HG03565 (cell line): ENCODE measurements at regions not wholly inside any gene's neighbourhood (a gene's known extent, or its start where the extent isn't known, plus 50 kb on each side); places are given as distances from the start of the nearest gene placed in this dataset.
"Not testable (repeated sequence)": the region's sequence is repeated elsewhere in the genome, so short reads cannot be mapped to it uniquely, and the experiment has no call there.

Source experiments
- ATAC-seq: cut with Tn5 transposase; IDR thresholded peaks from one replicate; pipeline ENCODE4 v1.9.1; 2021; ENCODE audit warnings: mild to moderate bottlenecking, moderate library complexity; ENCODE audit not compliant: unreplicated experiment

DNA sequence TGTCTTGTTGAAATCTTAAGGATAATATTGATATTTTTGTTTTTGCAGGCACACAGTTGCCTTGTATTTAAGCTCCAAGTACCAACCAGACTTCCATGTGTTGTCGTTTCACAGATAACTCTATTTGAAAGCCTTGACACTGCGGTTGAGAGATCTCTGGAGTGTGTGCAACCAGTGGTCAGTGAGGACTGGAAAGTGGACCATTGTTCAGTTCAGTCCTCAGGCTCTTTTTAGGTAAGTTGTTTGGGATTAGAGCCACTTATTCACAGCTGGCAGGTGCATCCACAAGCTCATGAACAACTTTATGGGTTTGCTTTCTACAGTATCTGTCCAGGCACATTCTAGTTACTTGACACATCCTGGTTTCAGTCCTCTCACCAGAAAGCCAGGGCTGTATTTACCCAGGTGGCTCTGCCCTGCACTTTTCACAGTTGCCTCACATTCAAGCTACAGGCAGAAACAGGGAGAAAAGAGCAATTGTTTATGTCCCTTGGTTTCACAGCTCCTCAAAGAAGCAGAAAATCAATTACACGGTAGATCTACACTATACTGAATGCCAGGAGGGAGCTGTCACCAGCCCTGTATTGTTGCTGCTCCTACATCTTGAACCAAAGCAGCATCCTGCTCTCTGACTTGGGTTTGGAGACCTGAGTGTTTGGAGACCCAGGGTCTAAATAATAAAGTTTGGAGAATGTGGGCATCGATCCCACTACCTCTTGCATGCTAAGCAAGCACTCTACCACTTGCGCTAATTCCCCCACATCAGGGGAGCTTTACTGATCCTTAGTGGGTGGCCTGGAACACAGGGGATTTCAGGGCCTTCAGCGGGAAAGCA is 543.3 kb downstream of the PRIM2 start:
- not testable (repeated sequence) for ATAC-seq

DNA sequence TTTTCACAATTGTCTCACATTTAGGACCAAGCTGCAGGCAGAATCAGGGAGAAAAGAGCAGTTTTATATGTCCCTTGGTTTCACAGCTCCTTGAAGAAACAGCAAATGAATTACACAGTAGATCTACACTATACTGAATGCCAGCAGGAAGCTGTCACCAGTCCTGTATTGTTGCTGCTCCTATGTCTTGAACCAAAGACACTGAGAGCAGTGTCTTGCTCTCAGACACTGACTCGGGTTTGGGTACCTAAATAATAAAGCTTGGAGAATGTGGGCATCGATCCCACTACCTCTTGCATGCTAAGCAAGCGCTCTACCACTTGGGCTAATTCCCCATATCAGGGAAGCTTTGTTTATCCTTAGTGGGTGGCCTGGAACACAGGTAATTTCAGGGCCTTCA is 552.7 kb downstream of the PRIM2 start:
- not testable (repeated sequence) for ATAC-seq

DNA sequence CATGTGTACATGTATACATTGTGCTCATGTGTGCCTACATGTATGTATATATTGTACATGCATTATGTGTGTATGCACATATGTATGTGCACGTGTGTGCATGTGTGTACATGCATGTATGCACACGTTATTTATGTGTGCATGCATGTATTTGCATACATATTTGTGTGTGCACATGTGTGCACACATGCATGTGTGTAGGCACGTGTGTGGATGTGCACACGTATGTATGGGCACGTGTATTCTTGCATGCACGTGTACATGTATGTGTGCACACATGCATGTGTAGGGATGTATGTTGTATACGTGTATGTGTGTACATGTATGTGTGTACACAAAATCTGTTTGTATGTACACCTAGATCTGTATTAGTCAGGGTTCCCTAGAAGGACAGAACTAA is 556.0 kb downstream of the PRIM2 start:
- not testable (repeated sequence) for ATAC-seq

DNA sequence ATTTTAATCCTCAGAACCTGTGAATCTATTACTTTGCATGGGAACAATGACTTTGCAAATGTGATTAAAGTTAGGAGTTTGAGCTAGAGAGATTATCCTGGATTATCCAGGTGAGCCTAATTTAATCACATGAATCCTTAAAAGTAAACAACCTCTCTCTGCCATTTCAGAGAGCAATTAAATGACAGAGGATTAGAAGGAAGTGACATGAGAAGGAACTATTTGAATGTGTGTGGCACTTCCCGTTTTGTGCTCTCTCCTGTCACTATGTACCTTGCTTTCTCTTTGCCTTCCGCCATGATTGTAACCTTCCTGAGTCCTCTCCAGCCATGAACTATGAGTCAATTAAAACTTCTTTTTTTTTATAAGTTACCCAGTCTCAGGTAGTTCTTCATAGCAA is 559.2 kb downstream of the PRIM2 start:
- ATAC-seq, result not testable (repeated sequence)

DNA sequence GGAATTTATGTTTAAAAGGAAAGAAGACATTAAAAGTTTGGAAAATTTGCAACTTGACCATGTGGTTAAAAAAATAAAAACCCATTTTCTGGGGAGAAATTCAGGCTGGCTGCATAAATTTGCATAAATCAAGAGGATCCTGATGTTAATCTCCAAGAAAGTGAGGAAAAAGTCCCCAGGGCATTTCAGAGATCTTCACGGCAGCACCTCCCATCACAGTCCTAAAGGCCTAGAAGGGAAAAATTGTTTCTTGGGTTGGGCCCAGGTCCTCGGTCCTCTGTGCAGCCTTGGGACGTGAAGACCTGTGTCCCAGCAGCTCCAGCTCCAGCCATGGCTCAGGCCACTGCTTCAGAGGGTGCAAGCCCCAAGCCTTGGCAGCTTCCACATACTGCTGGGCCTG is 560.3 kb downstream of the PRIM2 start:
- ATAC-seq, result not testable (repeated sequence)

DNA sequence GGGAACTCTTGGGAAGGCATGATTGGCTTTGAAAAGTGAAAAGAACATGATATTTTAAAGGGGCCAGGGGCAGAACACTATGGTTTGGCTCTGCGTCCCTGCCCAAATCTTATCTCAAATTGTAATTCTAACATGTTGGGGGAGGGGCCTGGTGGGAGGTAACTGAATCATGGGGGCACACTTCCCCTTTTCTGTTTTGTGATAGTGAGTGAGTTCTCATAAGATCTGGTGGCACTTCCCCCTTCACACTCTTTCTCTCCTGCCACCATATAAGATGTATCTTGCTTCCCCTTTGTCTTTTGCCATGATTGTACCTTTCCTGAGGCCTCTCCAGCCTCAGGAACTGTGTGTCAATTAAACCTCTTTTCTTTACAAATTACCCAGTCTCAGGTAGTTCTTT is 561.4 kb downstream of the PRIM2 start:
- not testable (repeated sequence) for ATAC-seq

DNA sequence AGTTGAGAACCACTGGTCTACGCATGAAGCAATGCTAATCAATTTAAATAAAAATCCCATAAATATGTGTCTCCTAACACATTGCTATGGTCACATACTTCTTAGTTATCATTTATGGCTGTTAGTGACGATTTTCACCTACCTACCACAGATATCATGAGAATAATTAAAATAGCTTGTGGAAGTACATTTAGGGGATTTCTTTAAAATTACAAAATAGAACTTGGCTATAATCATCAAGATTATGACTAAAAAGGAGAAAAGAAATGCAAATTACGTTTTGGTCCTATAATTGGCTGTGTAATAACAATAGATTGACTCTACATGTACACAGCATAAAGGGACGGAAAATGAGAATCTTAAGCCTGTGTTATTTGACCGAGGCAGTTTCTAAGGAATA is 581.4 kb downstream of the PRIM2 start:
- peak; percentile 75 for ATAC-seq

DNA sequence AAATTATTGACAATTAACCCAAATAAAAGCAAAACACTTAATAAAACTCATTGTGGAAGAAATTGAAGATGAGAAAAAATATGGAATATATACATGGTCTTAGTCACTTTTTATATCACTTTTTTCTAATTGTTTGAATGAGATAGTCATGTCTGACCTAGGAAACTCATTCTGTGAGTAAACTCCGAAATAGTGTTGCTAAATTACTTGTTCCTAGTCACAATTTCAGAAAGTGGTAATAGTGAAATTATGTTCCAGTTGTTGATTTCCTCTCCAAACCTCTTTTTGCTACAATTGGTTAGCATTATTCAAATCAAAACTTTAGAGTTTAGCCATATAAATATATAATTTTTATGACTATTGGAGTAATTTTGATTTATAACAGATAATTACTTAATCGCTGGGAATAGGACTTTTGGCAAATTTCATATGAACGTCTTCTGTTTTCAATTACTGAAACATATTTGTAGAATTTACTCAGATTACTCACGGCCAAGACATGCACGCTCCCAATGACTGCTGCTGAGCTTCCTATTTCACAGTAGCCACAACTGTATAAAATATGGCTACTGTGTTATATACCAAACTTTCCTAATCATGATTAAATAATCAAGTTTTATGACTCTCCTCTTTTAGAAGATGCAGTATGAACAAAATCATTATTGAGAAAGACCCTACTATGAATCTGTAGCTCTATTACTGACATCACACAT is 583.4 kb downstream of the PRIM2 start:
- peak; percentile 41 for ATAC-seq

DNA sequence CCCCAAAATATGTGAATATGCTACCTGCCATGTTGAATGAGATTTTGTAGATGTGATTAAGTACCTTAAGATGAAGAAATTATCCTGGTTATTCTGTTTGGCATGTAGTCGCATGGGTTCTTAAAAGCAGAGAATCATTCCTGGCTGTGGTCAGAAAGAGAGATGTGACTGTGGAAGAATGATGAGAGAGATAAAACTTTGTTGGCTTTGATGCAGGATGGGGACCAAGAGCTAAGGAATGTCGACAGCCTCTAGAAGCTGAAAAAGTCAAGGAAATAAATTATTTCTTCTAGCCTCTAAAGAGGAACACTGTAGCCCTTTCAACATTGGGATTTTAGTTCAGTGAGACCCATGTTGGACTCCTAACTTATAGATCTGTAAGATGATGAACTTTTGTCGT is 584.0 kb downstream of the PRIM2 start:
- not testable (repeated sequence) for ATAC-seq

DNA sequence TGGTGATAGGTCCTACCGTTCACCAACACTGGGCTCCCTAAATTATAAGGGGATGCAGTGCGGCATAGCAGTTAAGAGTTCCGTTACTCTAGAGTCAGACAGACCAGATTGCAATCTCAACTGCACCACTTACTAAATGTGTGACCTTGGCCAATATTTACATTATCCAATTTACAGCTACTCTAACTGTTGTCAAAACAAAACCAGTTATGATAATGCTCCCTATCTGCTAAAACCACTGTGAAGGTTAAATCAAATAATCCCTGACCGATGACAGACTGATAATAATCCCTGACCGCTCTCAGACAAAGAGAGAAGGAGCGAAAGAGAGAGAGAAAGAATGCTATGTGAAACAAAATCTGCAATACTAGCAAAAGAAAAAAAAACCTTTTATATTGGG is 586.9 kb downstream of the PRIM2 start:
- not testable (repeated sequence) for ATAC-seq

DNA sequence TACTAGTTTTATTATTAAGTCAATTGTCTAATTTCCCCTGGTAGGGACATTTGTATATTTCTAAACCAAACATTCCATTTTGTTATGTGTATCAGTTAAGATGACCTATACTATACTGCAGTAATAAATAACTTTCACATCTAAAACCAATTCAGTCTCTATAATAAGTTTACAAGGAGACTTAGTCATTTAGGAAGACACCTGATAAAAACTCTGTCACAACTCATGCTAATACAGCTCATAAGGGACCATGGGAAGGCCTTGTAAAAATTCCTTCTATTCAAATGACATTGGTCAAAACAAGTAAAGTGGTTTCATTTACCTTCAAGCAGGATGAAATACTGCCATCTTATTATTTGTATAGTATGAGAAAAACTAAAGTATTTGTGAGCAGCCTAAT is 597.9 kb downstream of the PRIM2 start:
- ATAC-seq, result peak; percentile 53

DNA sequence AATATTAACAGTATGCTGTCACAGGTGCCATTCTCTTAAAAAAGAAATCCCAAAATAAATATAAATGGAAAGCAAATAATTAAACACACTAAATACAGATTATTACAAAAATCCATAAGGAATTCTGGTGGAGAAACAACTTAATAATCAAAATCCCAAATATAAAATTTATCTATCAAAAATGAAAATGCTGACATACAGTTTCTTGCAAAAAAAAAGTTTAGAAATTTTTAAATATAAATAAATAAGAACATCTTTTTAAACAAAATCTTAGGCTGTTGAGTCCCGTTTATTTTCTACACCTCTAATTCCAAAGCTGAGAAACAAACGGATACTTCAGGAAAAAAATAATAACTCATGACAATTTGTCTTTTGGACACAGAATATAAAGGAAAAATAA is 625.5 kb downstream of the PRIM2 start:
- not testable (repeated sequence) for ATAC-seq

DNA sequence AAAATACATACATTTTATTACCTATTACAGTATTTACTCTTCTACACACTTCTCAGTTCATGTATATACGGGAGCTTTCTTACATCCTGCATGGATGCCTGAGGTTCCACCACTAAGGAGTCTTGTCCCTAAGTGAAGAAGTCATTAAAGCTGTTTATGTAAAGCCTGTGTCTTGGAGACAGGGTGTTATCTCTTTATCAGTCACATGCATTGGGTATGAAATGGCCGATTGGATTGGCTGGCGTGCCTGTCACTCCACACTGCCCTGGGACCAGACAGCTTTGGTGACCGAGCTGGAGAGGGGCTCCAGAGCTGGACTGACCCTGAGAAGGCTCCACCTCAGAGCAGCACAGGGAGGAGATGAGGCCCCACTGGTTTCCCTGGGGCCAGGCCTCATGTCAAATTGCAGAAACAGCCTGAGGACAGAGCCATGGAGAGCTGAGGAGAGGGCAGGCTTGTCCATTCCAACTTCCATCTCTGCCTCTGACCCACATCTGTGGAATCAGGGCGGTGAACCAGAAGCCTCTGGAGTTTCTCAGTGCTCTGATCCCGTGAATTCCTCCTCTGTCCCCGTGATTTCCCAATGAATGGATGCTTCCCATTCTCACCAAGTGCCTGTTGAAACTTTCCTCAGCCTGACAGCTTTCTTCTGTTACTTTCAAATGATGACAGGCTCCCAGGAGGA is 628.8 kb downstream of the PRIM2 start:
- not testable (repeated sequence) for ATAC-seq

DNA sequence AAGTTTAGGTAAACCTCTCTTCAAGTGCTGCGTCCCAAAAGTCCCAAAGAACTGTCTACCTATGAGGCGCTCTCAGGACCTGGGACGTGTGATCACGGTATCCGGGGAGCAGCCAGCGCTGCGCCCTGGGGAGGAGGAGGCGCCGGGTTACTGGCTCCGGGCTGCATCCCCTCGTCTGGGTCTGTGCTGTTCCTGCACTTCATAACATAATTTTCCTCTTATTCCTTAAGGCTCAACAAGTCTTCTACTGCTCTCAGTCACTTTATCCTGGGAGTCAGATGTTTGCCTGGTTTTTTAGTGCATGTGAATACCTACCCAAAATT is 629.3 kb downstream of the PRIM2 start:
- not testable (repeated sequence) for ATAC-seq

DNA sequence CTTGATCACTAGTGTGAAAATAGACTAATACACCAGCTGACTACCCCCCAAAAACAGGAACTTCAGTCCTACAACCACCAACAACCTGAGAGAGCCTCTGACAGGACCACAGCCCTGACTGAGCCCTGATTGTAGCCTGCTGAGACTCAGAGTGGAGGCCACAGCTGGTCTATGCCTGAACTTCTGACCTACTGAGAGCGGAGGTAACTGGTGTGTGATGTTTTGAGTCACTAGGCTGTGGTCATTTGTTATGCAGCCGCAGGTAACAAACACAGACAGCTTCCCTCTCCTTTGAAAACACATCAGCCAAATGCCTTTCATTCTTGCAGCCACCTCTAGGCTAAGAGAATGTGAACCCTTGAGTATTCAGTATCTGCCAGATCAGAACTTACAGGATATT is 631.1 kb downstream of the PRIM2 start:
- ATAC-seq, result peak; percentile 57

DNA sequence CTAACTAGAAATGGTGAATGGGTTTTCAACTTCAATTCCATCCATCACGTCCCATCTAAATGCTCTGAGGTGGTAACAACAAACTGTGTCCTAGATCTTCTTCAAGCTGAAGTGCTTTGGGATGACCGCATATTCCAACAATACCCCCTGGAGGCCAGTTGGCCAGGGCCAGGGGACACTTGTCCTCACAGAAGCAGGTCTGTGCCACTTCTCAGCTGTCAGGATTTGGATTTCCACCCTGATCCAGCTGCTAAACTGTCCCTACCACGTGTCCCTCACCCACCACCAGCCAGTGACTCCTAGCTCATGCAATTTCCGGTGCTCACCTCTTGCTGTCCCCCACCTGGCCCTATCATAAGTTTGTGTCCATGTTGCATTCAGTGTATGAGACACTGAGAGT is 633.0 kb downstream of the PRIM2 start:
- not testable (repeated sequence) for ATAC-seq

DNA sequence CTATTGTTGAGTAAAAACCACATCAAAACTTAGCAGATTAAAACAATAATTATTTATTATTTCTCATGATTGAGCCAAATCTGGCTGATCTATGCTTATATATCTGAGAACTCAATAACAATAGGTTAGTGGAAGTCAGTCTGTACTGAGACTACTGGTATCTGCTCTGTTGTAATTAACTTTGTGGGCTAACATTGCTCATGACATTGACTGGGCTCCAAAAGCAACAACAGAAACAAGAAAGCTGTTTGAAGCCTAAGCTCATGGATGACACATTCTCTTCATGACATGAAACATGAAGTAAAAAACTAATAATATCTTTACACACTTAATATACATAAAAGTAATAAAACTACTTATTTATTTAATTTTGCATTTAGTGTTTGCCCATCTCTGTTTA is 649.3 kb downstream of the PRIM2 start:
- ATAC-seq, result not testable (repeated sequence)

DNA sequence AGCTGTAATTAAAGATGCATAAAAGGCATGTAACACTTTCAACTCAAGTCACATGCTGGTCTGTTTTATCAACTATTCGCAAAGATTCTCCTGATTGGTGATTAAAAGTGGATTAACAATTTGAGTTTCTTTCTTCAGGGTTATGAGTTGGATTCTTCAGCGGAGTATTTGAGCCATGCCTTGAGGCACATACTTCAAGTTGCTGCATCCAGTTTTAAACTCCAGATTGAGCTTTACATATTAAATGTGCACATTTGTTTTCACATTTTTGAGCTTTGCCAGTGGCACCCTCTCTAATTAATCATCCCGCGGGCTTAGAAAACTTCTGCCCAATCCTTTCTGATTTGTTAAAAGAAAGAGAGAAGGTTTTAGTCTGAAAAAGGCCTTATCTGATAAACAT is 654.5 kb downstream of the PRIM2 start:
- ATAC-seq, result not testable (repeated sequence)

DNA sequence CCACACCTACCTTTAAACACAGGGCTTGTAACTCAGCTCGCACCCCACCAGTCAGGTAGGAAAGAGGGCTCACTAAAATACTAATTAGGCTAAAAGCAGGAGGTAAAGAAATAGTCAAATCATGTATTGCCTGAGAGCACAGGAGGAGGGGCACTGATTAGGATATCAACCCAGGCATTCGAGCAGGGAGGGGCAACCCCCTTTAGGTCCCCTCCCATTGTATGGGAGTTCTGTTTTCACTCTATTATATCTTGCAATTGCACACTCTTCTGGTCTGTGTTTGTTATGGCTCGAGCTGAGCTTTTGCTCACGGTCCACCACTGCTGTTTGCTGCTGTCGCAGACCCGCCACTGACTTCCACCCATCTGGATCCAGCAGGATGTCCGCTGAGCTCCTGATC is 657.2 kb downstream of the PRIM2 start:
- no peak for ATAC-seq

DNA sequence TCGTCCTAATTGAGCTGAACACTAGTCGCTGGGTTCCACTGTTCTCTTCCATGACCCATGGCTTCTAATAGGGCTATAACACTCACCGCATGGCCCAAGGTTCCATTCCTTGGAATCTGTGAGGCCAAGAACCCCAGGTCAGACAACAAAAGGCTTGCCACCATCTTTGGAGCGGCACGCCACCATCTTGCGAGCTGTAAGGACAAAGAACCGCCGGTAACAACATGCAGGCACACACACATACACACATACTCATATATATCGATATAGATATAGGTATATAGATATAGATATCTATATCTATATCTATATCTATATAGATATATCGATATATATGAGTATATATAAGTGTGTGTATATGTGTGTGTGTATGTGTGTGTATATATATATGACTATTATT is 657.7 kb downstream of the PRIM2 start:
- ATAC-seq, result not testable (repeated sequence)

DNA sequence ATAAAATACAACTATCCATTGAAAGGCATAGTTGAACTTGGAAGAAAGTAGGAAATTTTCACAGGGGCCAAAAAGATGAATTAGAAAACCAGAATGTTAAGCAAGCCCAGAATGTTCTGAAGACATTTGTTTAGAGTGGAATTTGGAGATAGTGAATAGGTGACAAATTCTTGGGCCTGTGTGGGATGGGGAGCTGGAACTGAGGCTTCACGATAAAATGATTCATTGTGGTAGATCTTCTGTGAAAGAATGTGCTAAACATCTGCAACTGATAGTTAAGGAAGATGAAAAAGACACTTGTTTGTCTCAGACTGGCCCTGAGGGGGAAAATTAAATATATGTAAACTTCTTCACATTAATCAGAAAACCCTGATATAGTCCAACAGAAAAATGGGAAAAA is 658.9 kb downstream of the PRIM2 start:
- ATAC-seq, result not testable (repeated sequence)

DNA sequence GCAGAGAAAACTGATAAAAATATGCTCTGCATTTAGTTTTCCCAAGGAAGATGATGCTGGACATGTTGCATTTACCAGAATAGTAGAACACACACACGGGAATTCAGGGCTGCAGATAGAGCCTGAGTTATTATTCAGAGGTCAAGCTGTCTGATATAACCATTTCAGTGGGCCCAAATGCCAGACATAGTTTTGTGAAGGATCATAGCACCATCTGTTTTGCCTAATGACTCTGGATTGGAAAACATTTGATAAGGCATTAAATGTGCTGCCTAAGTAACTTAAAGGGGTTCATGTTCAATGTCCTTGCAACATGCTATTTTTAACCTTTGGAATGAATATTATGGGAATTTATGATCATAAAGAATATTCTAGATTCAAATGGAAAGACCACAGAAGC is 666.2 kb downstream of the PRIM2 start:
- ATAC-seq, result not testable (repeated sequence)
